ENCODE measurements at regions not wholly inside any gene's neighbourhood (a gene's known extent, or its start where the extent isn't known, plus 50 kb on each side); places are given as distances from the start of the nearest gene placed in this dataset. TPM values are rescaled to one million over a fixed set of nuclear protein-coding genes. Genes with fewer than 3 reads are reported as not detected.

DNA sequence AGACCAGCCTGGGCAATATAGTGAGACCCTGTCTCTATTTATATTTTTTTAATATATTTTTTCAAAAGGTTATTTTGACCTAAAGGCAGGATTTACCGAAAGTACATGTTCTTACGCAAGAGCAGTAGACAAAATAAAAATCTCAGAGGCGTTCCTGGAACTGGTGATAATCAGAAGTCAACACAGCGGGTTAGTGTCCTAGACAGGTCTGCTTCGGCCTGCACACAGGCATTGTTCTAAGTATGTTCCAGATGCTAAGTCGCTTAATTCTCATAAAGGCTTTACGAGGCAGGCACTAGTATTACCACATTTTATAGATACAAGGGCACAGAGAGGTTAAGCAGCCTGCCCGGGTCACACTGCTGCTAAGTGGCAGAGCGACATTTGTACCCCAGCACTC lies 56.9 kb upstream of the SLC25A33 start:
- no peaks in the 10 kb centered on the region for H3K9me3 ChIP-seq
- H3K4me3 ChIP-seq, result no peak overlapping the region
- no peak for DNase-seq (ENCODE audit: low spot score in 2 of 2)
- H3K36me3 ChIP-seq, result no peaks in the 10 kb centered on the region
- no peak overlapping the region for H3K27ac ChIP-seq
- 80 to 88% methylated on average over 9 of the region's 9 CpGs for WGBS, 2 donors
- TF ChIP-seq POLR2A (IDR thresholded peaks at IDR 0.05) (no peak), EP300 (IDR thresholded peaks at IDR 0.05) (no peak)
- TF ChIP-seq, protein P1, sequence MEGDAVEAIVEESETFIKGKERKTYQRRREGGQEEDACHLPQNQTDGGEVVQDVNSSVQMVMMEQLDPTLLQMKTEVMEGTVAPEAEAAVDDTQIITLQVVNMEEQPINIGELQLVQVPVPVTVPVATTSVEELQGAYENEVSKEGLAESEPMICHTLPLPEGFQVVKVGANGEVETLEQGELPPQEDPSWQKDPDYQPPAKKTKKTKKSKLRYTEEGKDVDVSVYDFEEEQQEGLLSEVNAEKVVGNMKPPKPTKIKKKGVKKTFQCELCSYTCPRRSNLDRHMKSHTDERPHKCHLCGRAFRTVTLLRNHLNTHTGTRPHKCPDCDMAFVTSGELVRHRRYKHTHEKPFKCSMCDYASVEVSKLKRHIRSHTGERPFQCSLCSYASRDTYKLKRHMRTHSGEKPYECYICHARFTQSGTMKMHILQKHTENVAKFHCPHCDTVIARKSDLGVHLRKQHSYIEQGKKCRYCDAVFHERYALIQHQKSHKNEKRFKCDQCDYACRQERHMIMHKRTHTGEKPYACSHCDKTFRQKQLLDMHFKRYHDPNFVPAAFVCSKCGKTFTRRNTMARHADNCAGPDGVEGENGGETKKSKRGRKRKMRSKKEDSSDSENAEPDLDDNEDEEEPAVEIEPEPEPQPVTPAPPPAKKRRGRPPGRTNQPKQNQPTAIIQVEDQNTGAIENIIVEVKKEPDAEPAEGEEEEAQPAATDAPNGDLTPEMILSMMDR (IDR thresholded peaks at IDR 0.05), result no peak
- no peaks in the 10 kb centered on the region for H3K4me1 ChIP-seq
- H3K27me3 ChIP-seq, result peaks cover 0 to 3% of the 10 kb centered on the region in 2 donors

DNA sequence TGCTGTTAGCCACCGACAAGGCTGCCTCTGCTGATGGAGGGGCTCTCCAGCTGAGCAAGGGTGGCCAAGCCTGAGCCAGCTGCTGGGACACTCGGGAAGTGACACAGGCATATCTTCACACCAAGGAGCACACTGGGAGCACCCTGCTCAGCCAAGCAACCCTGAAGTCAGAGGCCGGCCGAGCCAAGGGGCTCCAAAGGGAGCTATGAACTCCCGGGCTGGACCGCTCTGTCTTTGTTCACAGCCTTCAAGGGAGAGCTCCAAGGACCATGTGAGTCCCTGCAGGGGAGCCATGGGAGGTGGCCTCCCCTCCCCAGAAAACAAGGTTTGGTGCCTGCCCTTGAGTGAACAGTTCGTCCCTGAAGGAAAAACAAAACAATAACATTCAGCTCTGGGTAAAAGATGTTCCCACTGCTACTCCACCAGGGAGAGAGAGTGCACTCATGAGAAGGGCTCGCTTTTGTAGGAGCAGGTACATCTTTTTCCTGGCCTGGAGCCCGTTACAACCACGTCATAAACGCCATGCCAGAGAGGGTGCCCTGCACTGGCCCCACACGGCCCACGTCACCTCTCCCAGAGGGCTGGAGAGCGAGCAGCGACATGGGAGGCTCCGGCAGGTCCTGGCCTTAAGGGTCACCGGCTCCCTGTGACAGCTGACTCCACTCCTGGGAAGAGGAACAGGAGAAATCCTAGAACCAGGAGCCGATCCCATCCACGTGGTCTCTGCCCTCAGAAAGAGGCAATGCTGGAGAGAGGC lies 56.3 kb upstream of the SLC25A33 start:
- Histone ChIP-seq H3K4me1 (no peaks in the 10 kb centered on the region), H3K27me3 (peaks cover 0 to 3% of the 10 kb centered on the region in 2 donors), H3K4me3 (no peak overlapping the region), H3K9me3 (no peaks in the 10 kb centered on the region), H3K36me3 (no peaks in the 10 kb centered on the region), H3K27ac (no peak overlapping the region)
- no peak for DNase-seq (ENCODE audit: low spot score in 2 of 2)
- 60 to 71% methylated on average over 11 to 19 of the region's 19 CpGs for WGBS, 2 donors
- TF ChIP-seq, protein P1 (IDR thresholded peaks at IDR 0.05), result no peak
- TF ChIP-seq POLR2A (IDR thresholded peaks at IDR 0.05) (no peak), EP300 (IDR thresholded peaks at IDR 0.05) (no peak)

DNA sequence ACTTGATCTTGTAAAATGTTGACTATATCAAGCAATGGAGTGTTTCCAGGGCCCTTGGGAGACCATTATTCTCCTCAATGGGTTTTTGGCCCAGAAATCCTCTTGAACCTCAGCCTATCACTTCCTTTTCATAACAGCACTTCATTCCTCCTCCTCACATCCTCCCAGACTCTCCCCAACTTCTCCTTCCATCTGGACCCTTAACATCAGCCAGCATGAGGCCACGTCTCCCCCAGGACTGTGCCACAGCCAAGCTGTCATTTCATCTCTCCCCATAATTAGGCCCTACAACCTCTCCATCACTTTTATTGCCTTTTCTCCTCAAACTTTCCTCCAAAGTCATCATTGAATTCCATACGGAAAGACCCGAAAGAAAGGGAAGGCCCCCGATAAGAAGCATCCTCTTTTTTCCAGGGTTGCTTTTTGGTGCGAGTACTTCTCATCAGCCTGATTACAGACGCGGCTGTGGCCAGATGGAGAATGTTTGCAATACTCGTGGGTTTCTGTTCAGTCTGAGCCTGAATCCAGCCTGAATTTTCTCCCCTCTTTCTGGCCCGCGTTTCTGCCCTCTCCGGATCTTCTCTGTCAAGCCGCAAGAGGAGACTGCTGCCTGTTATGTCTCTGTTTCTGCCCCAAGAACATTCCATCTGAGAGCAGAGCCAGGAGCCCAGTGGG lies 52.7 kb upstream of the SLC25A33 start:
- H3K4me3 ChIP-seq, result no peak overlapping the region
- 76% methylated on average over 12 of the region's 12 CpGs for WGBS, 2 donors
- H3K9me3 ChIP-seq, result no peaks in the 10 kb centered on the region
- H3K27ac ChIP-seq, result no peak overlapping the region
- DNase-seq (ENCODE audit: low spot score in 2 of 2), result no peak
- H3K36me3 ChIP-seq, result no peaks in the 10 kb centered on the region
- peaks cover 0 to 3% of the 10 kb centered on the region in 2 donors for H3K27me3 ChIP-seq
- peaks cover 0 to 3% (median 0%) of the 10 kb centered on the region in 4 donors for H3K4me1 ChIP-seq
- no peak for TF ChIP-seq EP300 (IDR thresholded peaks at IDR 0.05)
- TF ChIP-seq, protein P1 (IDR thresholded peaks at IDR 0.05), result no peak
- TF ChIP-seq POLR2A (IDR thresholded peaks at IDR 0.05), result no peak

Small RNA genes in the stretch of these regions (small RNA-seq; reads per million reads assigned to genes)
- not detected for gene RNA5SP40

All from tibial nerve (tissue), 4 donors.